ENCODE measurements at regions not wholly inside any gene's neighbourhood (a gene's known extent, or its start where the extent isn't known, plus 50 kb on each side); places are given as distances from the start of the nearest gene placed in this dataset.

DNA sequence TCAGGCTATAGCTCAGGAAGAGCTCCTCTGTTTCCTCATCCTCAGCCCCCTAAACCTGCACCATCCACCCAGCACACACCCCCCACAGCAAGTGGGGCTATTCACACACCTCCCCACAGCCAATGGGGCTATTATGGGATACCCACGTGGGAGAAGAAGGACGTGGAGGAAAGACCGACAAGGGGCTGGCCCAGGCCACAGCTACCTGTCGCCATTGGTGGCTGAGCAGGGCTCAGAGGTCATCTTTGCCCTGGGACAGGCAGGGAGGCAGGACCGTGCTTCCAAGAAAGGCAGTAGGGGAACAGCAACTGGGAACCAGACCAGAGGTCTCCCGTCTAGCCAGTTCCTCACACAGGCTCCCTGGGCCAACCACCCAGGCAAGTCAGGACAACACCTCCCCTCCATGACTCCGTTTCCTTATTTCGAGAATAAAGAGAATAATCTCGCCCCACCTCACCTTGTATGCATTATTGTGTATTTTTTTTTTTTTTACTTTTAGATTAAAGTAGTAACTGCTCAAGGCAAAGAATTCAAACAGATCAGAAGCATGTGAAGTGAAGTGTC, 92.3 kb upstream of the TARDBP start:
- TF ChIP-seq CTCF (IDR thresholded peaks at IDR 0.05), result no peak

DNA sequence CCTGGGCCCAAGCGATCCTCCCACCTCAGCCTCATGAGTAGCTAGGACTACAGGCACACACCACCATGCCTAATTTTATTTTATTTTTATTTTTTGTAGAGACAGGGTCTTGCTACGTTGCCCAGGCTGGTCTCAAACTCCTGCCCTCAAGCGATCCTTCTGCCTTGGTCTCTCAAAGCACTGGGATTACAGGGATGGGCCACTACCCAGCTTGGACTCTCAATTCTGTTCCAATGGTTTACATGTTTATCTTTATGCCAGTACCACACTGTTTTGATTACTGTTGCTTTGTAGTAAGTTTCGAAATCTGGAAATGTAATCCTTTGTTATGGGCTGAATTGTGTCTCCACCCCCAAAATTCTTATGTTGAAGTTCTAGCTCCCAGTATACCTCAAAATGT, 88.4 kb upstream of the TARDBP start:
- TF ChIP-seq CTCF (IDR thresholded peaks at IDR 0.05), result no peak

- no peak for TF ChIP-seq CTCF (IDR thresholded peaks at IDR 0.05)
Measured at GRCh38 chr1:10928654-10929053, 83.8 kb upstream of the TARDBP start.

DNA sequence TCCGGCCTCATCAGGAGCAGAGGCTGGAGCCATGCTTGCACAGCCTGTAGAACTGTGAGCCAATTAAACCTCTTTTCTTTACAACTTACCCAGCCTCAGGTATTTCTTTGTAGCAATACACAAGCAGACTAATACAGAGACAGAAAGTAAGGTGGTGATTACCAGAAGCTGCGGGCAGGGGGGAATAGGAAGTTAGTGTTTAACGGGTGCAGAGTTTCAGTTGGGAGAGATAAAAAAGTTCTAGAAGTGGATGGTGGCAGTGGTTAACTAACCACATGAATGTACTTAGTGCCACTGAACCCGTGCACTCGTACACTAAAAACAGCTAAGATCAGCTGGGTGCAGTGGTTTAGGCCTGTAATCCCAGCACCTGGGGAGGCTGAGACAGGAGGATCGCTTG, 80.4 kb upstream of the TARDBP start:
- TF ChIP-seq CTCF (IDR thresholded peaks at IDR 0.05), result no peak

DNA sequence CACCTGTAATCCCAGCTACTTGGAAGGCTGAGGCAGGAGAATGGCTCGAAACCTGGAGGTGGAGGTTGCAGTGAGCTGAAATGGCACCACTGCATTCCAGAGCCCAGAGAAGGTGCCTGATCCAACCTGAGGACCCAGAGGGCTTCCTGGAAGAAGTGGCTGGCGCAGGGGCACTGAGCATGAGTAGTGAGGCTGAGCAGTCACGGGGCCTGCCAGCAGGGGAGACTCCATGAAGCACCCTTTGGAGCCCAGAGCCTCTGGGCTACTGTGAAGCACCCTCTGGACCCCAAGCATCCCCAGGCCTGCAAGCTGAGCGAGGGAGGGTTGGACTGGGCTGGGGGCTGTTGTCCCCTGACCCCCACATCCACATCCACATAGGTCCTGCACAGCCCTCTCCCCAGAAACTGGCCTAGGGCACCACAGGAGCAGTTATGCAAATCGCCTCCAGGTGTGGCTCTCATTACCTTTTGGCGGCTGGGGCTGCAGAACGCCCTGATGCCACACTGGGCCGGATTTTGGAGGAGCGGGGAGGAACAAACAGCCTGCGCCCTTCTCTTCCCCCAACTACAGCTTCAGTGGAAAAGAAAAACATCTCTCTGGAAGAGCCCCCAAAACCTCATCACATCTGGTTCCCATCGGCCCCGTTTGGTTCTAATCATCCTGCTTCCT, 78.2 kb upstream of the TARDBP start:
- no peak for TF ChIP-seq CTCF (IDR thresholded peaks at IDR 0.05)

DNA sequence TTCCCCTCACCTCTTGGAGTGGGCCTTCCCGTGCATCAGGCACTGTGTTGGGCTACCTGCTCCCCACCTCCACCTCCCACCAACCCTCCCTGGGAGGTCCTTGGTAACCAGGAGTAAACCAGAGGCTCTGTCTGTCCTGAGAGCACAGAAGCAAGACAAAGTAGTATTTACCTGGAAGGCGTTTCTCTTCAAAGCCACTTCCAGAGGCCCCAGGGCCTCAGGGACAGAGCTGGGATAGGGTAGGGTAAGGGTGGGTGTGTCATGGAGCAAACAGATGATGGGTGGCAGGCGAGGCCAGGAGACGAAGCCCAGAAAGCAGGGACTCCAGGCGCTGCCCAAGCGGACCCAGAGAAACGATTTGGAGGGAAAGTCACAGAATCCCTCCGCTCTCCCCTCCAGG, 77.2 kb upstream of the TARDBP start:
- TF ChIP-seq CTCF (IDR thresholded peaks at IDR 0.05), result no peak

- TF ChIP-seq CTCF (IDR thresholded peaks at IDR 0.05), result no peak
Measured at GRCh38 chr1:10935724-10936123, 76.7 kb upstream of the TARDBP start.

All from LNCAP (cell line).